ENCODE measurements at regions not wholly inside any gene's neighbourhood (a gene's known extent, or its start where the extent isn't known, plus 50 kb on each side); places are given as distances from the start of the nearest gene placed in this dataset.

- TF ChIP-seq EP300 (IDR thresholded peaks at IDR 0.05; ENCODE audit: low read depth) (no peak), CTCF (IDR thresholded peaks at IDR 0.05) (no peak), POLR2A (IDR thresholded peaks at IDR 0.05) (no peak), POLR2AphosphoS5 (IDR thresholded peaks at IDR 0.05) (no peak)
Observed at GRCh38 chr10:106436123-106436715, 728.3 kb downstream of the SORCS1 start.
